ENCODE measurements at regions not wholly inside any gene's neighbourhood (a gene's known extent, or its start where the extent isn't known, plus 50 kb on each side); places are given as distances from the start of the nearest gene placed in this dataset.
"Not testable (repeated sequence)": the region's sequence is repeated elsewhere in the genome, so short reads cannot be mapped to it uniquely, and the experiment has no call there.

GRCh38 chr10:81655986-81656385 lies 219.0 kb upstream of the NRG3 start:
- no peak for TF ChIP-seq CTCF (conservative IDR thresholded peaks at IDR 0.05; ENCODE audit: low read length)
- H3K4me3 ChIP-seq (ENCODE audit: low read length): no peak overlapping the region
- DNase-seq (ENCODE audit: low read depth): no peak

- no peak overlapping the region for H3K4me3 ChIP-seq (ENCODE audit: low read length)
- no peak for TF ChIP-seq CTCF (conservative IDR thresholded peaks at IDR 0.05; ENCODE audit: low read length)
- no peak for DNase-seq (ENCODE audit: low read depth)
These were observed 212.2 kb upstream of the NRG3 start for GRCh38 chr10:81662837-81663236.

GRCh38 chr10:81664800-81665199 lies 210.2 kb upstream of the NRG3 start:
- not testable (repeated sequence) for DNase-seq (ENCODE audit: low read depth); H3K4me3 ChIP-seq (ENCODE audit: low read length)

GRCh38 chr10:81674941-81675340 lies 200.1 kb upstream of the NRG3 start:
- no peak for DNase-seq (ENCODE audit: low read depth)
- H3K4me3 ChIP-seq (ENCODE audit: low read length): no peak overlapping the region
- TF ChIP-seq CTCF (conservative IDR thresholded peaks at IDR 0.05; ENCODE audit: low read length): no peak

GRCh38 chr10:81679291-81679690 lies 195.7 kb upstream of the NRG3 start:
- no peak for DNase-seq (ENCODE audit: low read depth)
- no peak for TF ChIP-seq CTCF (conservative IDR thresholded peaks at IDR 0.05; ENCODE audit: low read length)
- no peak overlapping the region for H3K4me3 ChIP-seq (ENCODE audit: low read length)

- no peak overlapping the region for H3K4me3 ChIP-seq (ENCODE audit: low read length)
- TF ChIP-seq CTCF (conservative IDR thresholded peaks at IDR 0.05; ENCODE audit: low read length): no peak
- DNase-seq (ENCODE audit: low read depth): no peak
These were observed 194.6 kb upstream of the NRG3 start for GRCh38 chr10:81680359-81680758.

GRCh38 chr10:81688459-81688858 lies 186.5 kb upstream of the NRG3 start:
- TF ChIP-seq CTCF (conservative IDR thresholded peaks at IDR 0.05; ENCODE audit: low read length): no peak
- H3K4me3 ChIP-seq (ENCODE audit: low read length): no peak overlapping the region
- DNase-seq (ENCODE audit: low read depth): no peak
